PC-9 (cell line): ENCODE measurements at regions not wholly inside any gene's neighbourhood (a gene's known extent, or its start where the extent isn't known, plus 50 kb on each side); places are given as distances from the start of the nearest gene placed in this dataset.

ENCODE experiments used
- BruUV-seq: library from RNA; stranded (reverse); fragments of 400-500 nt; replicated peaks from 2 replicates; lab custom pipeline; 2021; lab: Mats Ljungman, UMichigan
- CTCF ChIA-PET: fragments of 300-600 bp; sonication (Branson Sonifier 250); formaldehyde crosslinking; loops from one replicate; lab custom pipeline; 2022; ENCODE audit warnings: antibody characterized with exemption; lab: Charles Lee
- POLR2A ChIA-PET: fragments of 300-600 bp; sonication (Branson Sonifier 250); formaldehyde crosslinking; loops from one replicate; lab custom pipeline; 2022; ENCODE audit warnings: antibody characterized with exemption; ENCODE audit not compliant: unreplicated experiment; lab: Charles Lee
- DNase-seq, 2 experiments: peaks; one replicate each; pipeline versions ENCODE4 v3.0.0 to v3.0.0-alpha.2; 2015 to 2022; ENCODE audit warnings: mixed read lengths in 1 of 2
- H2AFZ ChIP-seq: fragments of 200-600 bp; sonication (generic); 2 replicates; pipeline ENCODE4 v1.8.1; 2017; ENCODE audit warnings: antibody characterized with exemption
- H3F3A ChIP-seq: fragments of 200-600 bp; sonication (generic); 2 replicates; pipeline ENCODE4 v1.8.1; 2017; ENCODE audit warnings: antibody characterized with exemption, mild to moderate bottlenecking, low read depth; ENCODE audit not compliant: insufficient read depth
- H3K27ac ChIP-seq: fragments of 200-600 bp; sonication (generic); 2 replicates; pipeline ENCODE4 v1.6.1; 2016; ENCODE audit warnings: mixed run types
- H3K27me3 ChIP-seq: fragments of 200-600 bp; sonication (generic); 2 replicates; pipeline ENCODE4 v1.6.1; 2016; ENCODE audit warnings: low read depth, mixed run types; ENCODE audit not compliant: insufficient read depth
- H3K36me3 ChIP-seq: fragments of 200-600 bp; sonication (generic); 2 replicates; pipeline ENCODE4 v1.6.1; 2016; ENCODE audit warnings: low read depth, mixed run types
- H3K4me1 ChIP-seq: fragments of 200-600 bp; sonication (generic); replicated peaks from 2 replicates; pipeline ENCODE4 v1.6.1; 2016; ENCODE audit warnings: mixed run types; ENCODE audit not compliant: insufficient read depth
- H3K4me2 ChIP-seq: fragments of 200-600 bp; sonication (generic); 2 replicates; pipeline ENCODE4 v1.6.1; 2017; ENCODE audit warnings: mixed run types
- H3K4me3 ChIP-seq: fragments of 200-600 bp; sonication (generic); 2 replicates; pipeline ENCODE4 v1.6.1; 2016; ENCODE audit warnings: mixed run types
- H3K79me2 ChIP-seq: fragments of 200-600 bp; sonication (generic); 2 replicates; pipeline ENCODE4 v1.6.1; 2017; ENCODE audit warnings: low read depth, mixed run types
- H3K9me2 ChIP-seq: fragments of 200-600 bp; sonication (generic); 2 replicates; pipeline ENCODE4 v1.8.1; 2017; ENCODE audit warnings: mild to moderate bottlenecking; ENCODE audit not compliant: insufficient read depth
- H3K9me3 ChIP-seq: fragments of 200-600 bp; sonication (generic); 2 replicates; pipeline ENCODE4 v1.8.1; 2016; ENCODE audit warnings: low read depth; ENCODE audit not compliant: insufficient read depth
- H4K20me1 ChIP-seq: fragments of 200-600 bp; sonication (generic); 2 replicates; pipeline ENCODE4 v1.8.1; 2017; ENCODE audit not compliant: insufficient read depth
- CTCF ChIP-seq: fragments of 200-600 bp; sonication (generic); conservative IDR thresholded peaks from 2 replicates; pipeline ENCODE4 v1.6.1; 2017; ENCODE audit warnings: mixed run types, antibody characterized with exemption, mild to moderate bottlenecking, moderate library complexity
- EZH2 ChIP-seq: fragments of 200-600 bp; sonication (generic); IDR thresholded peaks from 2 replicates; pipeline ENCODE4 v1.8.0; 2017; ENCODE audit warnings: antibody characterized with exemption, low read depth
- intact Hi-C: fragments of 100-400 bp; cut with micrococcal nuclease; formaldehyde crosslinking; loops from one replicate; pipeline ENCODE4 v1.10.0; 2022; ENCODE audit not compliant: unreplicated experiment

DNA sequence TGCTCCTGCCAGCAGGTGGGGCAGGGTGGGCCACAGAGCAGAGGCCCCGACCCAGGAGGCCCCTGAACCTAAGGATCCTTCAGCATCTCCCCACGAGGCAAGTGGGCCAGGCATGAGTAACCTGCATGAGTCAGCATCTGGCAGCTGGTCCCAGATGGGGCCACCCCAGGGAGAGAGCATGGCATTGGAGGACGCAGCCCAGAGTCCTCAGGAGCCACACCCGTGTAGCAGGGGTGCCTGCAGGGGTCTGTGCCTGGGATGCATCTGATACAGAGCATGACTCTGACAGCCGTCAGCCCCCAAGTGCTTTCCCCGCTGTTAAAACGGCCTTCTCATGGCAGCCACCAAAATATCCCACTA lies 185.6 kb upstream of the SALL3 start:
- intact Hi-C loops: no loop called here
- POLR2A ChIA-PET: no interaction called here
- no peaks in the 10 kb centered on the region for H3K9me2 ChIP-seq
- H3K4me2 ChIP-seq: no peak overlapping the region
- no peaks in the 10 kb centered on the region for H3K36me3 ChIP-seq
- TF ChIP-seq CTCF: no peak
- no peak for TF ChIP-seq EZH2
- no peak for DNase-seq
- no peaks in the 10 kb centered on the region for H3K79me2 ChIP-seq
- no peak overlapping the region for H2AFZ ChIP-seq
- H3K4me1 ChIP-seq: no peaks in the 10 kb centered on the region
- H3K4me3 ChIP-seq: no peak overlapping the region
- H3K27ac ChIP-seq: no peak overlapping the region
- no TSS peak for BruUV-seq
- no peaks in the 10 kb centered on the region for H3F3A ChIP-seq
- H3K27me3 ChIP-seq: peaks cover 97% of the 10 kb centered on the region
- no peaks in the 10 kb centered on the region for H3K9me3 ChIP-seq
- CTCF ChIA-PET: no interaction called here
- no peaks in the 10 kb centered on the region for H4K20me1 ChIP-seq

GRCh38 chr18:78796693-78797455 lies 182.7 kb upstream of the SALL3 start:
- Histone ChIP-seq H3K9me2 (no peaks in the 10 kb centered on the region), H3K9me3 (no peaks in the 10 kb centered on the region), H3K36me3 (no peaks in the 10 kb centered on the region), H3K27me3 (peaks cover 96% of the 10 kb centered on the region), H3K79me2 (no peaks in the 10 kb centered on the region), H4K20me1 (no peaks in the 10 kb centered on the region), H3K4me2 (no peak overlapping the region), H2AFZ (no peak overlapping the region), H3F3A (no peaks in the 10 kb centered on the region), H3K4me1 (no peaks in the 10 kb centered on the region), H3K4me3 (no peak overlapping the region), H3K27ac (no peak overlapping the region)
- ChIA-PET CTCF (no interaction called here), POLR2A (no interaction called here)
- TF ChIP-seq EZH2 (no peak), CTCF (no peak)
- intact Hi-C loops: no loop called here
- no peak for DNase-seq
- BruUV-seq: no TSS peak

DNA sequence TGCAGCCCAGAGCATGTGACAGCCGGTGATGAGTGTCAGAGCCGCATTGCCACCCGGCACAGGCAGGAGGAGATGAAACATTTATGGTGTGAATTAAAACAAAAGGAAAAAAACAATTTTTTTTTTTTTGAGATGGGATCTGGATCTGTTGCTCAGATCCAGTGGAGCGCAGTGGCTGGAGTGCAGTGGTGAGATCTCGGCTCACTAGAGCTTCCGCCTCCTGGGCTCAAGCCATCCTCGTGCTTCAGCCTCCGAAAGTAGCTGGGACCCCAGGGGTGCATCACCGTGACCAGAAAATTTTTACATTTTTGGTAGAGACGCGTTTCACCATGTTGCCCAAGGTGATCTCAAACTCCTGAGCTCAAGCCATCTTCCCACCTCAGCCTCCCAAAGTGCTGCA lies 182.1 kb upstream of the SALL3 start:
- Histone ChIP-seq H3K4me1 (no peaks in the 10 kb centered on the region), H3K79me2 (no peaks in the 10 kb centered on the region), H3K9me3 (no peaks in the 10 kb centered on the region), H3K9me2 (no peaks in the 10 kb centered on the region), H4K20me1 (no peaks in the 10 kb centered on the region), H3K4me3 (no peak overlapping the region), H3F3A (no peaks in the 10 kb centered on the region), H2AFZ (no peak overlapping the region), H3K4me2 (no peak overlapping the region), H3K27me3 (peaks cover 95% of the 10 kb centered on the region), H3K27ac (no peak overlapping the region), H3K36me3 (no peaks in the 10 kb centered on the region)
- TF ChIP-seq EZH2: no peak
- no peak for TF ChIP-seq CTCF
- CTCF ChIA-PET: no interaction called here
- intact Hi-C loops: no loop called here
- POLR2A ChIA-PET: no interaction called here
- BruUV-seq: no TSS peak
- DNase-seq: no peak
